Putamen (tissue), 1 donor: ENCODE measurements at regions not wholly inside any gene's neighbourhood (a gene's known extent, or its start where the extent isn't known, plus 50 kb on each side); places are given as distances from the start of the nearest gene placed in this dataset.

Source experiments
- DNase-seq: peaks from one replicate; pipeline ENCODE4 v3.0.0-alpha.2; 2016; ENCODE audit warnings: low spot score

GRCh38 chr3:10738688-10739372 is 77.2 kb upstream of the SLC6A11 start:
- DNase-seq: peak; percentile 69

GRCh38 chr3:10740954-10741353 is 75.1 kb upstream of the SLC6A11 start:
- no peak for DNase-seq

GRCh38 chr3:10741891-10742671 is 73.9 kb upstream of the SLC6A11 start:
- peak; percentile 67 for DNase-seq

DNA sequence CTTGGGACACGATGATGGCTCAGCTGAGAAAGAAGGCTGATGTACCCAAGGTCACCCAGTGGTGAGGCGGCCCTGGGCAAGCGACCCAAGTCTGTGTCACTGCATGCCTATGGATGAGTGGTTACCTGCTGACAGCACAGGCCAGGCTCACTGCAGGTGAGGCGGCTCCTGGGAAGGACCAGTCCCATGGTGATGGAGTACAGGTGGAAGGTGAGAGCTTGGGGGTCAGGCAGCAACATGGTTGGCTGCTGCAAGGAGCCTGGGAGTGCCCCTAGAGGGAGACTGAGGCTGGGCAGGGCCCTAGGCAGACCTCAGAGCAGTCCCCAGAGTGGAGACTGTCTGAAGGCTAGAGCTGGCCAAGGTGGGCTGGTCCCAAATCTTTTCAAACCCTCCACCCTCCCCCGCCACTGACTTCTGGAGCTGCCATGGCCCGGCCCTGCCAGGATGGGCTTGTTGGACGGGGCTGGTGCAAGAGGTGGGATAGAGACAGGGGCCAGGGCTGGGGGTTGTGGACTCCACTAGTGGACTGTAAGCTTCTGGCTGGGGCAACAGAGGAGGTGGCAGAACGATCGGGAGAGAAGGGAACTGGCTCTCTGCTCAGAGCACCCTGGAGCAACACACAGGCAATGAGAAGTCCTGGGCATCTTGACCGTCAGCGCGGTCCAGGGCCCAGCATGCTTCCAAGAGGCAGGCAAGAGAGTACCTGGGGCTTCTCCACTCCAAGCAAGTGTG is 72.5 kb upstream of the SLC6A11 start:
- no peak for DNase-seq

DNA sequence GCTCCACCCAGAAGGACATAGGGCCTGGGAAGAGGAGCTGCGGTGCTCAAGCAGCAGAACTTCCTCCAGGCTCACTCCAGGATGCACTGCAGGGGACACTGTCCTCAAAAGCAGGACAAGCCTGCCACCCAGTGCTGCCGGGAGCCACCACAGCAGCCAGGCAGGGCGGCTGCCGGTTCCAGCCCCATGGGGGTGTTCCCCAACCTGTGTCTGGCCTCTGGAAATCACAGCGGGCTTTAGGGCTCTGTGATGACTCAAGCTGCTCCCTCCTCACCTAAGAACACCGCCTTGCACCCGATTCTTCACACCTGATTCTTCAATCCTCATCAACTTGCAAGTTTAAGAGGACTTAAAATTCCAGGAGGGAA is 71.9 kb upstream of the SLC6A11 start:
- DNase-seq: no peak

DNA sequence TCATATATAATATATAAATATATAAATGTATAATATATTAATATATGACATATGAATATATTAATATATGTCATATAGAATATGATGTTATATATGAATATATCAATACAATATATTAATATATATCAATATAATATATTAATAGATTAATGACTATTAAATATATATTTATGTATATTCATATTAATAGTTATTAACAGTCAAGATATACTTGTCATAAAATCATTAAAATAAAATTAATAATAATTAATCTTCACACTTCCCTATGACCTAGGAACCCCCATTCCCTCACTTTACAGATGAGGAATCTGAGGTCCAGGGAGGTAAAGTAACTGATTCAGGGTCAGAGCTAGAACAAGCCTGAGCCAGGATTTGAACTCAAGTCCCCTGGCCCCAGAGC is 70.6 kb upstream of the SLC6A11 start:
- no peak for DNase-seq

GRCh38 chr3:10746001-10746400 is 70.0 kb upstream of the SLC6A11 start:
- no peak for DNase-seq

DNA sequence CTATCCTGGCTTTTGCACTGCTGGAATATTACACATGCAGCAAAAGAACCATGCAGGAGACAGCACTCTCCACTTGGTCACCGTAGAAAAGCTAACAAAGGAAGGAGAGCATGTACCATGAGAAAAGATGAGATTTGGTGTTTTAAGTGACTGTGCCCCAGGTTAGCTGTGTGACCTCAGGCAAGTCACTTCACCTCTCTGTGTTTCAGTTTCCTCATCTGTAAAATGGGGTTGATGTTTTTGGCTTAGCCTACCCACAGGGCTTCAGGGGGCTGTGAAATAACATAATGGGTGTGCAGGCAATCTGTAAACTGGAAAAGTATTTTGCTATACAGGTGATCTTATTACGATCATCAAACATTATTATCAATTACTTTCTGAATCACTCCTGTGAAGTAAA is 69.3 kb upstream of the SLC6A11 start:
- no peak for DNase-seq

GRCh38 chr3:10747341-10747740 is 68.7 kb upstream of the SLC6A11 start:
- DNase-seq: no peak

DNA sequence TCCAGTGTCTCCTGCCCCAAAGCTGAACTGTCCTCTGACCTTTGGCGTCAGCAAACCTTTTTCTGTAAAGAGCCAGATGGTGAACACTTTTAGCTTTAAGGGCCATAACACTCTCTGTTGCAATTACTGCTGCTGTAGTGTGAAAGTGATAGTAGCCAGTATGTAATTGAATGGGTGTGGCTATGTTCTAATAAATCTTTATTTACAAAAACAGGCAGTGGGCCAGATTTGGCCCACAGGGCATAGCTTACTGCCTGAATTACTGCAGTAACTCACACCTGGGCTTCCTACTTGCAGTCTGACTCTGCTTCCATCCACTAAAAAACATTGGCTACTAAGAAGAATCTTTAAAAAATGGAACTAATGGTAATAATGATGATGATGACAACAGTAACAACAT is 68.0 kb upstream of the SLC6A11 start:
- DNase-seq: no peak

GRCh38 chr3:10753964-10754363 is 62.1 kb upstream of the SLC6A11 start:
- DNase-seq: no peak

- no peak for DNase-seq
Measured at GRCh38 chr3:10756546-10756945, 59.5 kb upstream of the SLC6A11 start.

DNA sequence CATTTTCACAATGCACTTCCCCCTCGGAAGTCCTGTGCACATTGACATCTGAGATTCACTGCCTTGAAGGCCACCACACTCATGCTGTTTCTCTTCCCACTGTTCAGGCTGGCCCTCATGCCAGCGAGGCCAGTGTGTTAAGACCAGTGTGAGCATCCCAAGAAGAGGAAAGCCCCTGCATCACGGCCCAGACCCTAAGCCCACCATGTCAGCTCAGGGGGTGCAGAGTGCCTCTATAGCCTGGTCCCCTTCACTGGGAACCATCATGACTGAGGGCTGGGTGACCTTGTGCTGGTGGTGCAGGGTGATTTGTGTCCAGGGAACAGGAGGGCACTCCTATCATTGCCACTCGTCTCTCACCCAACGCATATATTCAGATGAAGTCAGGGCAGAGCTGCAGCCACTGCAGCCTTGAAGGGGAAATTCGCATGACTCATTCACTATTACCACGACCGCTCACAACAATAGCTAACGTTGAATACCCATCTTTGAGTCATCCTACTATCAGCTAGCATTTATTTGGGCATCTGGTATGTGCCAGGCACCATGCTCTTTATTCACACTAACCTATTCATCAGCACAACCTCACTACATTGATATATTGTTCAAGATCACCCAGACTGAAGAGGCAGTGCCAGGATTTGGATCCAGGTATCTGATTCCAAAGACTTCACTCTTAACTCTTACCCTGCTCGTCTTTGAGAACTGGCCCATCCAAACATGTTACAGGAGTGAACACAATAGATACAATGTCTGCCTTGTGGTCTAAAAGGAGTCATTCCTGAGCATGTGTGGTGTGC is 58.8 kb upstream of the SLC6A11 start:
- no peak for DNase-seq

DNA sequence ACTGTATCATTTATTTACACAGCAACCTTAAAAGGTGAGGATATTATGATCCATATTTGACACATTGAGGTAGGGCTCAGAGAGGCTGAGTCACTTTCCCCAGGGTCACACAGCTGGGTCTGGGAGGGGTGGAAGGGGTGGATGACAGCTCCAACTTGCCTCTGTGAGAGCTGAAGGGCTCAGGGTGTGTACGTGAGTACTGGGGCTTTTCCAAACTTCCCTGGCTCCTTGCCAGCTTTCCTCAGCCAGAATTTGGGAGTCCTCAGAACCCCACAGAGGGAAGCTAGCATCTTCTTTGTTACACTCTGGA is 58.3 kb upstream of the SLC6A11 start:
- no peak for DNase-seq

- DNase-seq: peak; percentile 83
Measured at GRCh38 chr3:10758304-10759037, 57.6 kb upstream of the SLC6A11 start.

- DNase-seq: no peak
Measured at GRCh38 chr3:10759495-10759894, 56.5 kb upstream of the SLC6A11 start.

GRCh38 chr3:10760199-10760598 is 55.8 kb upstream of the SLC6A11 start:
- DNase-seq: no peak

GRCh38 chr3:10761583-10761982 is 54.4 kb upstream of the SLC6A11 start:
- DNase-seq: no peak

- DNase-seq: no peak
Measured at GRCh38 chr3:10762116-10762515, 53.9 kb upstream of the SLC6A11 start.

DNA sequence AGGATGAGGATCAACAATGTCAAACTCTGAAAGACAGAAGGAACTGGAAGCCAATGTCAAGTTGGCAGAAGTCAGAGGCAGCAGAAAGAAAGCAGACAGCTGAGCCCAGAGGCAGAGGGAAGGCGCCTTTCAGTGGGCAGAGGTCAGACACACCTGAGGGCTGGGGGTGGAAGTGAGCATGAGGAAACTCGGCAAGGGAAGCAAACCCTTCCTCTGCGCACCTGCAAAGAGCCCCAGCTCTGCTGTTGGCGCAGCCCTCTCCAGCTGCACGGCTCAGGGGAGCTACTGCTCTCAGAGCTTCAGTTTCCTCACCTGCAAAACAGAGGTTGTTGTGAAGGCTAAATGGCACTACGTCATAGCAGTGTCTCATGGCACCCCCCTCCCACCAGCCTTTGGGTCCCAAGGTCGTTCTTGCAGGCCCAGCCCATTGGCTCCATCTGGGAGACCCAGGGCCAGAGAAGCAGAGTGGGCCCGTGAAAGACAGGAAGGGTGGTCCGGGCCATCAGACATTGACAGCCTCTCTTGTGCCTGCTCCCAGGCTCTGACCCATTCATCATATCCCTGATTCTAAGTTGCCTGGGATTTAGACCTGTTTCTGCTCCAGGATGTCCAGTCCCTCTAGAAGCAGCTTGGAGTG is 53.3 kb upstream of the SLC6A11 start:
- DNase-seq: no peak

- no peak for DNase-seq
Measured at GRCh38 chr3:10763248-10763620, 52.8 kb upstream of the SLC6A11 start.
